ENCODE measurements at regions not wholly inside any gene's neighbourhood (a gene's known extent, or its start where the extent isn't known, plus 50 kb on each side); places are given as distances from the start of the nearest gene placed in this dataset.

DNA sequence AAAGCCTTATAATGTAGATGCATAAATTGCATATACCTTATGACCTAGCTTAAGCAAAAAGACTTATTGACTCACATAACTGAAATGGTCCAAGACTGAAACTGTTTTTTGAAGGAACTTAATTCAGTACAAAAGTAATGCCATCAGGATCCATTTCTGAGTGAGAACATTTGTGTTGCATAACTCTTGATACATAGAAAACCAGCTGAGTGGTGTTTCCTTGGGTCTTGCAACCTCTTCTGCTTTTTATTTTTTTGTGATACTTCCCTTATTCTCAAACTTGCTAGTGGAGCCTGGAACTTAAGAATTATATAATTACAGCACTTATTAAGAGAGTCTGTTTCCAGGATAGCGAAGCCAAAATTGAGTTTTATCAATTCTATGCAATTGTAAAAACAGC is 272.0 kb downstream of the MAN2A1 start:
- WGBS, 4 donors: 74 to 93% (median 78%) methylated on average over 1 of the region's 1 CpG
- no peaks in the 10 kb centered on the region for H3K9me3 ChIP-seq (replicated peaks in 1 of 3)
- H3K27me3 ChIP-seq: no peaks in the 10 kb centered on the region
- DNase-seq: no peak
- no peaks in the 10 kb centered on the region for H3K36me3 ChIP-seq (replicated peaks in 1 of 2)
- intact Hi-C loops (cut with DNase I): no loop called here
- no peak overlapping the region for H3K4me3 ChIP-seq
- H3K4me1 ChIP-seq (replicated peaks in 1 of 2): no peaks in the 10 kb centered on the region
- TF ChIP-seq, protein P1, sequence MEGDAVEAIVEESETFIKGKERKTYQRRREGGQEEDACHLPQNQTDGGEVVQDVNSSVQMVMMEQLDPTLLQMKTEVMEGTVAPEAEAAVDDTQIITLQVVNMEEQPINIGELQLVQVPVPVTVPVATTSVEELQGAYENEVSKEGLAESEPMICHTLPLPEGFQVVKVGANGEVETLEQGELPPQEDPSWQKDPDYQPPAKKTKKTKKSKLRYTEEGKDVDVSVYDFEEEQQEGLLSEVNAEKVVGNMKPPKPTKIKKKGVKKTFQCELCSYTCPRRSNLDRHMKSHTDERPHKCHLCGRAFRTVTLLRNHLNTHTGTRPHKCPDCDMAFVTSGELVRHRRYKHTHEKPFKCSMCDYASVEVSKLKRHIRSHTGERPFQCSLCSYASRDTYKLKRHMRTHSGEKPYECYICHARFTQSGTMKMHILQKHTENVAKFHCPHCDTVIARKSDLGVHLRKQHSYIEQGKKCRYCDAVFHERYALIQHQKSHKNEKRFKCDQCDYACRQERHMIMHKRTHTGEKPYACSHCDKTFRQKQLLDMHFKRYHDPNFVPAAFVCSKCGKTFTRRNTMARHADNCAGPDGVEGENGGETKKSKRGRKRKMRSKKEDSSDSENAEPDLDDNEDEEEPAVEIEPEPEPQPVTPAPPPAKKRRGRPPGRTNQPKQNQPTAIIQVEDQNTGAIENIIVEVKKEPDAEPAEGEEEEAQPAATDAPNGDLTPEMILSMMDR (IDR thresholded peaks at IDR 0.05): no peak
- no peak for TF ChIP-seq POLR2A (IDR thresholded peaks at IDR 0.05)
- peak overlapping the region in 1 of 5 donors; percentile 42 for H3K27ac ChIP-seq

DNA sequence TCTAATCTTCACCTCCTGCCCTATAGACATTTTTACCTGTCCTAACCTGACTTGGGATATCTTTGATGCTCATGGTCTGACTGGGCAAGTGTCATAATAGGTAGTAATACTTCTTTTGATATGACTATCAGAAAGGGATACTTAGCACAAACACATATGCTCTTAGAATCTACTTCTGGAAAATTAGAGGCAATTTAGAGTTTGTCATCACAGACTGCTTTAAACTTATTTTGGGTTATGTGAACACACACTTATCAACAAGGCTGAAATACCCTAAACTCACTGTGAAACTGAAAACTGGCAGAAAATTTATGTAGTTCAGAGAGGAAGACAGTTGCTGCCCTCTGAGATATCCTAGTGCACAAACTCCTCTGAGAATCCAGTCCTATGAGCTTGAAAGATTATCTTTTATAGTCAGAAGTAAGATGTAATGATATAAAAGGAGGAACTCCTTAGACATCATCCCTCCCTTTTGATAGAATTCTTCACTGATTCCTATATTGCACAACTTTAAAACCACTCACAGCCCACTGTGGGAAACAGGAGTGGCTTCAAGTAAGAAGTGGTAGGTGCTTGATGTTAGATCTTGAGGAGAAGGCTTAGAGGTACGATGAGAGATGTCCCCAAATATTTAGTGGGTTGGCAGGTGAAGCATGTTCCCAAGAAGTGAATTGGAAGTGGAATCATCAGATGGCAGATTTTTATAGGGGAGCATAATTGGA is 273.3 kb downstream of the MAN2A1 start:
- H3K36me3 ChIP-seq (replicated peaks in 1 of 2): no peaks in the 10 kb centered on the region
- TF ChIP-seq, protein P1 (IDR thresholded peaks at IDR 0.05): no peak
- TF ChIP-seq POLR2A (IDR thresholded peaks at IDR 0.05): no peak
- WGBS, 4 donors: 25 to 74% (median 47%) methylated on average over 1 of the region's 1 CpG

DNA sequence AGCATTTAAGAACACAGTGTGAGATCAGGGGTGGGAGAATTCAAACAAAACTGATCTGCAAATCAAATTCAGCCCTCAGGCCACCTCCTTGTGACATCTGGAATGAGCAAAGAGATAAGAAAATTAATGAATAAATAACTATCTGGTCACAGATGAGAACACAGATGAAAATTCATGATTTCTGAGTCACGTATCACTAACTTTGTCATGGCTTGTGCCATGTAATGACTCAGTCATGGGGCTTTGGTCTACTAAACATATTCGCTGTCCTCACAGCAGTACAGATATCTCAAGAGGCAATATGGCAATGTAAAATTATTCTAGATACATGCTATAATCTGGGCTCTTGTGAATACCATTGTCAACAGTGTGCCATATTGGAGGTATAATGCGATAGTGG is 274.4 kb downstream of the MAN2A1 start:
- 80 to 91% (median 83%) methylated on average over 3 of the region's 3 CpGs for WGBS, 4 donors
- H3K27ac ChIP-seq: no peak overlapping the region
- intact Hi-C loops (cut with DNase I): no loop called here
- no peaks in the 10 kb centered on the region for H3K27me3 ChIP-seq
- no peaks in the 10 kb centered on the region for H3K36me3 ChIP-seq (replicated peaks in 1 of 2)
- no peaks in the 10 kb centered on the region for H3K4me1 ChIP-seq (replicated peaks in 1 of 2)
- H3K9me3 ChIP-seq (replicated peaks in 1 of 3): no peaks in the 10 kb centered on the region
- no peak for TF ChIP-seq POLR2A (IDR thresholded peaks at IDR 0.05)
- TF ChIP-seq, protein P1 (IDR thresholded peaks at IDR 0.05): no peak
- no peak for DNase-seq
- H3K4me3 ChIP-seq: no peak overlapping the region

More for the DNA sequence above, 273.3 kb downstream of the MAN2A1 start:
- no peak for DNase-seq
- Histone ChIP-seq H3K9me3 (replicated peaks in 1 of 3) (no peaks in the 10 kb centered on the region), H3K4me1 (replicated peaks in 1 of 2) (no peaks in the 10 kb centered on the region), H3K4me3 (no peak overlapping the region), H3K27me3 (no peaks in the 10 kb centered on the region), H3K27ac (no peak overlapping the region)
- intact Hi-C loops (cut with DNase I): no loop called here

DNA sequence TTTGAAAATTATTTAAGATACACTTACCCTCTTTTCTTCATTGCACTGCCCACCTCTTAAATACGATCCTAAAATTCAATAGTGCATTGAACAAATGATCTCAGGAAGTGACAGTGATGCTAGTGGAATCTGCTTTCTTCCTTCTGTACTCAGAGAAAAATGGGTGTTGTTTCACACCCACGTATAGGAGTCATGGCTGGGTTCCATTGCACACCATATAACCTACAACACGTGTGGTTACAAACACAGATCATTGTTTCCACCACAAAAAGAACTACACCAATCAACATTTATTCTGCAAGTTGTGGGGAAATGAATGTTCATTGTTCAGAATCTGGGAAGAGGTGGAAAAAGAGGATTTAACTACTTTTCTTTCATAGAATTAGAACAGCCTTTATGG is 275.9 kb downstream of the MAN2A1 start:
- Histone ChIP-seq H3K36me3 (replicated peaks in 1 of 2) (no peaks in the 10 kb centered on the region), H3K27ac (no peak overlapping the region), H3K9me3 (replicated peaks in 1 of 3) (no peaks in the 10 kb centered on the region), H3K4me3 (no peak overlapping the region), H3K27me3 (no peaks in the 10 kb centered on the region), H3K4me1 (replicated peaks in 1 of 2) (no peaks in the 10 kb centered on the region)
- TF ChIP-seq, protein P1 (IDR thresholded peaks at IDR 0.05): no peak
- TF ChIP-seq POLR2A (IDR thresholded peaks at IDR 0.05): no peak
- no peak for DNase-seq
- 68 to 79% (median 76%) methylated on average over 3 of the region's 3 CpGs for WGBS, 4 donors
- intact Hi-C loops (cut with DNase I): no loop called here

Data from adrenal gland (tissue), 9 donors.